Upper lobe of left lung (tissue), 6 donors: ENCODE measurements at regions not wholly inside any gene's neighbourhood (a gene's known extent, or its start where the extent isn't known, plus 50 kb on each side); places are given as distances from the start of the nearest gene placed in this dataset.

Experiments
- ATAC-seq, 2 donors: fragments of 200-7000 bp; cut with Tn5 transposase; one replicate each; pipeline ENCODE4 v1.9.1; 2022; ENCODE audit warnings: mild to moderate bottlenecking in 2 of 2, moderate library complexity in 2 of 2; ENCODE audit not compliant: low FRiP score in 2 of 2
- DNase-seq, 2 donors: peaks; one replicate each; pipeline ENCODE4 v3.0.0-alpha.2; 2019 to 2020
- H3K27ac ChIP-seq, 4 donors: fragments of 200-600 bp; sonication (generic); one replicate each; pipeline ENCODE4 v1.5.1; 2016 to 2019
- H3K27me3 ChIP-seq, 4 donors: fragments of 200-600 bp; sonication (generic); one replicate each; pipeline ENCODE4 v1.5.1; 2017 to 2019
- H3K36me3 ChIP-seq, 4 donors: fragments of 200-600 bp; sonication (generic); one replicate each; pipeline ENCODE4 v1.5.1; 2016 to 2019
- H3K4me1 ChIP-seq, 4 donors: fragments of 200-600 bp; sonication (generic); one replicate each; pipeline ENCODE4 v1.5.1; 2018 to 2019
- H3K4me3 ChIP-seq, 4 donors: fragments of 200-600 bp; sonication (generic); one replicate each; pipeline ENCODE4 v1.5.1; 2017 to 2019; ENCODE audit warnings: mild to moderate bottlenecking in 2 of 4, moderate library complexity in 1 of 4
- H3K9me3 ChIP-seq, 4 donors: fragments of 200-600 bp; sonication (generic); one replicate each; pipeline ENCODE4 v1.5.1; 2018 to 2019
- CTCF ChIP-seq, 6 experiments: fragments of 450-650 bp in 4 of 6; fragments of 200-600 bp in 2 of 6; sonication (generic) in 2 of 6; IDR thresholded peaks; one replicate each; pipeline ENCODE4 v1.5.1; 2016 to 2019; ENCODE audit warnings: antibody characterized with exemption in 6 of 6
- EP300 ChIP-seq, 4 donors: sonication (generic); formaldehyde crosslinking; IDR thresholded peaks; one replicate each; pipeline ENCODE4 v1.5.1; 2017; ENCODE audit warnings: antibody characterized with exemption in 4 of 4, control low read depth in 2 of 4
- POLR2A ChIP-seq, 4 donors: fragments of 450-650 bp; IDR thresholded peaks; one replicate each; pipeline ENCODE4 v1.5.1; 2016 to 2017; ENCODE audit warnings: antibody characterized with exemption in 4 of 4, mild to moderate bottlenecking in 2 of 4
- POLR2AphosphoS5 ChIP-seq, 2 donors: sonication (generic); formaldehyde crosslinking; IDR thresholded peaks; one replicate each; pipeline ENCODE4 v1.5.1; 2017; ENCODE audit warnings: antibody characterized with exemption in 2 of 2
- WGBS, 2 donors: methylation state at CpG; one replicate each; pipeline ENCODE4 v1.1.5; 2017 to 2018; 5-methylcytosine and 5-hydroxymethylcytosine counted together
- donor health status: DM: no; HTN: no; CAD: no; lungs with moderate emphysema.
- donor health status: DM: no; HTN: yes; CAD: no; lungs with severe emphysema.

DNA sequence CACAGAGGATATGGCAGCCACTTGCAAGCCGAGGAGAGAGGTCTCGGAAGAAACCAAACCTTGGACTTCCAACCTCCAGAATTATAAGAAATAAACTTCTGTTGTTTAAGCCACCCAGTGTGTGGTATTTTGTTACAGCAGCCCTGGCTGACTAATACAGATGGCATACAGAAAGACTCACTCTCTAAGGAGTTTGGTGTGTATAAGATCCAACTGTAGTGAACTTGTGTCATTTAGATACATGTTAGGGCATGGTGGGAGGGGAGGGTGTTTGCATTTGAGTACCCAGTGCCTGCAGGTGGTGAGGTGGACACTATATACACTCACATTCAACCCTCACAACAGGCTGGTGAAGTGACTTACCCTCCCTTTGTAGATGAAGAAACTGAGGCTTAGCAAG lies 233.2 kb upstream of the KLF3 start:
- WGBS, 2 donors: 97 to 100% methylated on average over 2 of the region's 2 CpGs
- Histone ChIP-seq H3K9me3 (no peaks in the 10 kb centered on the region), H3K27me3 (no peaks in the 10 kb centered on the region), H3K27ac (no peak overlapping the region), H3K4me1 (no peaks in the 10 kb centered on the region), H3K36me3 (no peaks in the 10 kb centered on the region), H3K4me3 (no peak overlapping the region)
- no peak for DNase-seq
- ATAC-seq: no peak
- TF ChIP-seq EP300 (IDR thresholded peaks at IDR 0.05) (no peak), POLR2AphosphoS5 (IDR thresholded peaks at IDR 0.05) (no peak), POLR2A (IDR thresholded peaks at IDR 0.05) (no peak)

- TF ChIP-seq POLR2AphosphoS5 (IDR thresholded peaks at IDR 0.05): no peak
- TF ChIP-seq POLR2A (IDR thresholded peaks at IDR 0.05): no peak
- TF ChIP-seq EP300 (IDR thresholded peaks at IDR 0.05): no peak
- TF ChIP-seq CTCF (IDR thresholded peaks at IDR 0.05): no peak
- DNase-seq (no peak), ATAC-seq (no peak)
- H3K4me1 ChIP-seq: no peaks in the 10 kb centered on the region
- H3K27ac ChIP-seq: no peak overlapping the region
- H3K4me3 ChIP-seq: no peak overlapping the region
- 83 to 90% methylated on average over 5 of the region's 5 CpGs for WGBS, 2 donors
- no peaks in the 10 kb centered on the region for H3K27me3 ChIP-seq
- H3K9me3 ChIP-seq: peaks cover 0 to 6% (median 5%) of the 10 kb centered on the region in 4 donors
- H3K36me3 ChIP-seq: no peaks in the 10 kb centered on the region
Observed at GRCh38 chr4:38442073-38442788, 221.8 kb upstream of the KLF3 start.

GRCh38 chr4:38449506-38450174 lies 214.4 kb upstream of the KLF3 start:
- Histone ChIP-seq H3K27me3 (no peaks in the 10 kb centered on the region), H3K4me1 (peaks cover 0 to 7% (median 0%) of the 10 kb centered on the region in 4 donors), H3K4me3 (no peak overlapping the region), H3K36me3 (no peaks in the 10 kb centered on the region), H3K27ac (no peak overlapping the region), H3K9me3 (no peaks in the 10 kb centered on the region)
- no peak for TF ChIP-seq CTCF (IDR thresholded peaks at IDR 0.05)
- TF ChIP-seq POLR2A (IDR thresholded peaks at IDR 0.05): no peak
- no peak for TF ChIP-seq EP300 (IDR thresholded peaks at IDR 0.05)
- no peak for TF ChIP-seq POLR2AphosphoS5 (IDR thresholded peaks at IDR 0.05)
- ATAC-seq: no peak
- 80 to 88% methylated on average over 7 of the region's 7 CpGs for WGBS, 2 donors
- no peak for DNase-seq

DNA sequence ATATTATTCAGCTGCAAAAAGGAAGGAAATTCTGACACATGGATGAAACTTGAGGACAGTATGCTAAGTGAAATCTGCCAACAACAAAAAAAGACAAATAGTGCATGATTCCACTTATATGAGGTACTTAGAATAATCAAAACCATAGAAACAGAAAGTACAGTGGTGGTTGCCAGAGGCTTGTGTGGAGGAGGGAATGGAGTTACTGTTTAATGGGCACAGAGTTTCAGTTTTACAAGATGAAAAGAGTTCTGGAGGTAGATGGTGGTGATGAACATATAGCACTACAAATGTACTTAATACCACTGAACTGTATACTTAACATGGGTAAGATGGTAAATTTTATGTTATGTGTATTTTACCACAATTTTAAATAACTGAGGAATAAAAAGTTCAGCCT lies 212.0 kb upstream of the KLF3 start:
- H3K27me3 ChIP-seq: no peaks in the 10 kb centered on the region
- ATAC-seq: no peak
- peaks cover 0 to 7% (median 1%) of the 10 kb centered on the region in 4 donors for H3K4me1 ChIP-seq
- no peaks in the 10 kb centered on the region for H3K9me3 ChIP-seq
- TF ChIP-seq POLR2AphosphoS5 (IDR thresholded peaks at IDR 0.05) (no peak), CTCF (IDR thresholded peaks at IDR 0.05) (no peak), EP300 (IDR thresholded peaks at IDR 0.05) (no peak), POLR2A (IDR thresholded peaks at IDR 0.05) (no peak)
- no peaks in the 10 kb centered on the region for H3K36me3 ChIP-seq
- no peak for DNase-seq
- no peak overlapping the region for H3K4me3 ChIP-seq
- H3K27ac ChIP-seq: no peak overlapping the region

DNA sequence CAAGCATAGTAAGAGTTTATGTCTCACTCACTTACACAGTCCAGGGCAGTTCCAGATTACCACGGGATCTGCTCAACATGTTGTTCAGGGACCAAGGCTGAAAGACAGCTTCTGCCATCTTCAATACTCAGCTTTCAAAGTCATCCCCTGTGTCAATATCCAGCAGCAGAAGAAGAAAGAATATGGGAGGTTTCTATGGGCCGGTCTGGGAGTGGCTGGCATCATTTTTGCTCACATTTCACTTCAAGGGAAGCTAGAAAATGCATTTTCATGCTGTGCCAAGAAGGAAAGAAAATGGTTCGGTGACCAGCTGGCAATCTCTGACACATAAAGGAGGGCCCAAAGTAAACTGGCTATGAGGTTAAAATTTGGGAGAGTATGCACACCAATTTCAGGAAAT lies 211.5 kb upstream of the KLF3 start:
- 73 to 87% methylated on average over 3 of the region's 3 CpGs for WGBS, 2 donors
- no peak for DNase-seq

More for the DNA sequence above, 211.5 kb upstream of the KLF3 start:
- TF ChIP-seq EP300 (IDR thresholded peaks at IDR 0.05): no peak
- no peak for TF ChIP-seq POLR2AphosphoS5 (IDR thresholded peaks at IDR 0.05)
- no peak for TF ChIP-seq POLR2A (IDR thresholded peaks at IDR 0.05)
- TF ChIP-seq CTCF (IDR thresholded peaks at IDR 0.05): no peak
- ATAC-seq: no peak
- H3K27ac ChIP-seq: no peak overlapping the region
- H3K36me3 ChIP-seq: no peaks in the 10 kb centered on the region
- H3K27me3 ChIP-seq: no peaks in the 10 kb centered on the region
- peaks cover 0 to 7% (median 1%) of the 10 kb centered on the region in 4 donors for H3K4me1 ChIP-seq
- H3K4me3 ChIP-seq: no peak overlapping the region
- H3K9me3 ChIP-seq: no peaks in the 10 kb centered on the region
